CD4-positive, alpha-beta T cell treated with Interleukin-15 for 4 hours (primary cell): ENCODE measurements at regions not wholly inside any gene's neighbourhood (a gene's known extent, or its start where the extent isn't known, plus 50 kb on each side); places are given as distances from the start of the nearest gene placed in this dataset.
"Not testable (repeated sequence)": the region's sequence is repeated elsewhere in the genome, so short reads cannot be mapped to it uniquely, and the experiment has no call there.

Experiments used
- DNase-seq: peaks from one replicate; pipeline ENCODE4 v3.0.0-alpha.2; 2020; ENCODE audit warnings: low spot score

DNA sequence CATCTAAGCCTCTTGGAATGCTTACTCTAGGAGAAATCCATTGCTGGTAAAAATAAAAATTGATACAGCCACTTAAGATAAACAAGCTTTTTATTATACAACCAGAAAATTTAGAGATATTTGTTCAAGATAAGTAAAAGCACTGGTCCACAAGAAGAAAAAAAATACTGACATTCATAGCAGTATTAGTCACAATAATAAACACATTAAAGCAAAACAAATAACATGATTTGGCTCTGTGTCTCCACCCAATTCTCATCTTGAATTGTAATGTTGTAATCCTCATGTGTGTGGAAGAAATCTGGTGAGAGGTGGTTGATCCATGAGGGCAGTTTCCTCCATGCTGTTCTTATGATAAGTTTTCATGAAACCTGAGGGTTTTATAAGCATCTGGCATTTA is 1093.5 kb upstream of the ADGRB3 start:
- DNase-seq, result no peak

DNA sequence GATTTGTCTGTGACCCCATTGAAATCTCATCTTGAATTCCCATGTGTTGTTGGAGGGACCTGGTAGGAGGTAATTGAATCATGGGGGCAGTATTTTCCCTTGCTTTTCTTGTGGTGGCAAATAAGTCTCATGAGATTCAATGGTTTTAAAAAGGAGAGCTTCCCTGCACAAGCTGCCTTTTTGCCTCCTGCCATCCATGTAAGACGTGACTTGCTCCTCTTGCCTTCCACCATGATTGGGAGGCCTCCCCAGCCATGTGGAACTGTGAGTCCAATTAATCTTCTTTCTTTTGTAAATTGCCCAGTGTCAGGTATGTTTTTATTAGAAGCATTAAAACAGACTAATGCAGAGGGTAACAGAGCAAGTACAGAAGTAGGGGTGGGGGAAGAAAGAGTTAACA is 1097.0 kb upstream of the ADGRB3 start:
- no peak for DNase-seq

DNA sequence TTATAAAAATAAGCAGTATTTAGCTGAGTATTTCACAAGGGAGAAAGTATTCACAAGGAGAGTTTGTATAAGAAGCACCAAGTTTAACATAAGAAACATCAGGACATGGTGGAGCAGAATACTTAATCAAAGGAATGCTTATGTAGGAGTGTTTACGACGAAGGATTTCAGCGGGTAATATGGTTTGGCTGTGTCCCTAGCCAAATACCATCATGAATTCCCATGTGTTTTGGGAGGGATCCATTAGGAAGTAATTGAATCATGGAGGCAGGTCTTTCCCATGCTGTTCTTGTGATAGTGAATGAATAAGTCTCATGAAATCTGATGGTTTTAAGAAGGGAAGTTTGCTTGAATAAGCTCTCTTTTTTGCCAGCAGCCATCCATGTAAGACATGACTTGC is 1099.1 kb upstream of the ADGRB3 start:
- DNase-seq, result no peak

DNA sequence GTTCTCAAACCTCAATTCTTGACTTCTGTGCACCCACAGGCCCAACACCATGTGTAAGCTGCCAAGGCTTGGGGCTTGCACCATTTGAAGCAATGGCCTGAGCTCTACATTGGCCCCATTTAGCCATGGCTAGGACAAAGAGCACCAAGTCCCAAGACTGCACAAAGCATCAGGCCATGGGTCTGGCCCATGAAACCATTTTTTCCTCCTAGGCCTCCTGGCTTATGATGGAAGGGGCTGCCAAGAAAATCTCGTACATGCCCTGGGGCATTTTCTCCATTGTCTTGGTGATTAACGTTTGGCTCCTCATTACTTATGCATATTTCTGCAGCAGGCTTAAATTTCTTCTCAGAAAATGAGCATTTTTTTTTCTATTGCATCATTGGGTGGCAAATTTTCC is 1128.7 kb upstream of the ADGRB3 start:
- DNase-seq, result no peak

DNA sequence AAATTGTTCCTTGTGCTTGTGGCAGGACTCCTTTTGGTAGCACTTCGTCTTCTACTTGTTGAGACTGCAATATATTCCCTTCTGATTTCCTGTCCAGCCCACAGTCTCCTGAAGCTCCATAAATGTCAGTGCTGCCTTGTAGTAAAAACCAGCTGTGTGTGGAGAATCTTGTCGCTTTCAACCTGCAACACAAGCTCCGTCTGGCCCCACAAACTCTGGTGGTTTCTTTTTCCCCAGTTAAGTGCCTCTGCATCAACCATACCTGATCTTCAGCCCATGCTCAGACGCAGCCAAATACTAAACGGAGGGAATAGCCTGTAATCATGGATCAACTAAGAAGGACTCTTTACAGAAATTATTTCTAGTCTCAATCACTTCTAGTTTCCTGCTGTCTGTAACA is 1133.3 kb upstream of the ADGRB3 start:
- no peak for DNase-seq

DNA sequence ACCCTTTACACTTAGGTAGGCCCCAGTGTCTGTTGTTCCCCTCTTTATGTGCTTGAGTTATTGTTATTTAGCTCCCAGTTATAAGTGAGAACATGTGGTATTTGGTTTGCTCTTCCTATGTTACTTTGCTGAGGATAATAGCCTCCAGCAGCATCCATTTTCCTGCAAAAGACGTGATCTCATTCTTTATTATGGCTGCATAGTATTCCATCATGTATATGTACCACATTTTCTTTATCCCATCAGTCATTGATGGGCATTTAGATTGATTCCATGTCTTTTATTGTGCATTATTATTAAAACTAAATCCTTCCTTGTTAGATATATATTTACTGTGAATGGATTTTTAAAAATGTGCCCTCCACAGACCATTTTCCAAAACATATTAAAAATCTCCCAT is 1137.3 kb upstream of the ADGRB3 start:
- no peak for DNase-seq

DNA sequence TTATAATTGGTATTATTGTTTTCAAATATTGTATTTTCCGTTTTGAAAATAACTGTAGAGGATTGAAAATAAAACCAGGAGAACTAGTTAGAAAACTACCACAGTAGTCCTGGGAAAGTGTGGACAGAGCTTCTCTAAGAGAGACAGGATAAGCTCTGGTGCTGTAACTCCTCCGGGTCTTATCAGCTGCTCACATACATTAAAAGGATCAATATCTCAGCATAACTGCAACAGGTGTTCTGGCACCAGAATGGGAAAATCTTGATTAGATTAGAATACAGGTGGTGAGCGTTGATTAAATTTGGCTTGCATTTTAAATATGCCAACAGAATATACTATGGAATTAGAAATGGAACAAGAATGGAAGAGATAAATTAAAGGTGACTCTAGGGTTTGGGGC is 1138.9 kb upstream of the ADGRB3 start:
- DNase-seq, result no peak

DNA sequence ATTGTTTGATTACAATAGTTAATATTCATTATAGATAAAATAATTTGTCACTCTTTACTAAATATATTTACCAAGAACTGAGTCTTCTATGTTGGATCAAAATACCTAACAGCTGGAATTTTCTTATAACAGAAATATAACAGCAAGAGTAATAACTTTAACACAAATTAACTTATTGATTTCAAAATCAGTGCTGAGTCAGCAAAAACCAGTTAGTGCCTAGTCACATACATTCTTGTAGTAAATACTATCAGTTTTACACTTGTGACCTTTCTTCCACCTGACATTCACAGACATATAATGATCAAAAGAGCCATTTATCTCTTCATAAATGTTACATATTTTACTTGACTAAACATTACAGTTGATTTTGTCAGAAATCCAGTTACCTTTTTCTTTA is 1141.4 kb upstream of the ADGRB3 start:
- no peak for DNase-seq

DNA sequence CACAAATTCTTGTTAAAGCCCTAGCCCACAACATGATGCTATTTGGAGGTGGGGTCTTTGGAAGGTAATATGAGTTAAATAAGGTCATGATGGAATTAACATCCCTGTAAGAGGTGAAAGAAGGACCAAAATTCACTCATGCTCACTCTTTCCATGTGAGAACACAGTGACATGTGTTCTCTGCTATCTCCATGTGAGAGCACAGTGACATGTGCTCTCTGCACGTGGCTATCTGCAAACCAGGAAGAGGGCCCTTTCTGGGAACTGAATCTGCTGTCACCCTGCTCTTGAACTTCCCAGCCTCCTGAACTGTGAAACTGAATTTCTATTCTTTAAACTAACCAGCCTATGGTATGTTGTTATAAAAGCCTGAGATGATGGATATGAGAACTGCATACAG is 1159.4 kb upstream of the ADGRB3 start:
- DNase-seq, result no peak

DNA sequence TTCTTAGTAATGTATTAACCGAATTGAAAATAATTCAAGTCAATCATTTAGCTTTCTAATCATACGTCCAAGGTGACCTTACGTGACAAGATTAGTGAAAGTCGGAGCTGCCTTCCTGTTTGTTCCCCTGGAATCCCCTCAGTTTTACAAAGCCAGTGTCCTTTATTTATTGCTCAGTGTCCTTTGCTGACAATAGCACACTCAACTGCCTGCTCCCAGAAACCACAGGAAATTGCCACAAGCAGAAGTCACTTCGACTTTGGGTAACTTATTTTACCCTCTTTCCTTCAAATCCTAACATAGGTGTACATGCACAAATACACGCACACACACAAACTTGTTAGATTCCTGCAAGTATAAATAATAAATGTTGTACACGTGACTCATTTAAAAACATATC is 1167.7 kb upstream of the ADGRB3 start:
- no peak for DNase-seq

DNA sequence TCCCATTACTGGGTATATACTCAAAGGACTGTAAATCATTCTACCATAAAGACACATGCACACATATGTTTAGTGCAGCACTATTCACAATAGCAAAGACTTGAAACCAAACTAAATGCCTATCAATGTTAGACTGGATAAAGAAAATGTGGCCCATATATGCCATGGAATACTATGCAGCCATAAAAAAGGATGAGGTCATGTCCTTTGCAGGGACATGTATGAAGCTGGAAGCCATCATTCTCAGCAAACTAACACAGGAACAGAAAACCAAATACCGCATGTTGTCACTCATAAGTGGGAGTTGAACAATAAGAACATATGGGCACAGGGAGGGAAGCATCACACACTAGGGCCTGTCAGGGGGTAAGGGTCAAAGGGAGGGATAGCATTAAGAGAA is 1172.4 kb upstream of the ADGRB3 start:
- DNase-seq, result not testable (repeated sequence)

DNA sequence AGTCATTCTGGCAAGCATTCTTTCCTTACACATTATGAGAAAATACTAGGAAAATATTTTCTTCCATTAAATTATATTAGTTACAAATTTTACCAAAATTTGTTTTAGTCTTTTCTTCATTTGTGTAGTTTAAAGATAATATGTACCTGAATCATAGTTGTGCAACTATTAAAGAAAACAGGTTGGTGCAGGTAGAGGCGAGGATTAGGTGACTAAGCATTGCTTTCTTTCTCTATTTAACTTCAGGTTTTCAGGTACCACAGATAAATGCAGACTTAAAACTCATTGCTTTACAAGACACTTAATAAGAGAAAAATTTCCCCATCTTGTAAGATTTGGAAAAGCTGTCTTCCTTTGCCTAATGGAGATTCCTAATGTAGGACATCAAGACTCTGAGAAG is 1175.5 kb upstream of the ADGRB3 start:
- no peak for DNase-seq

DNA sequence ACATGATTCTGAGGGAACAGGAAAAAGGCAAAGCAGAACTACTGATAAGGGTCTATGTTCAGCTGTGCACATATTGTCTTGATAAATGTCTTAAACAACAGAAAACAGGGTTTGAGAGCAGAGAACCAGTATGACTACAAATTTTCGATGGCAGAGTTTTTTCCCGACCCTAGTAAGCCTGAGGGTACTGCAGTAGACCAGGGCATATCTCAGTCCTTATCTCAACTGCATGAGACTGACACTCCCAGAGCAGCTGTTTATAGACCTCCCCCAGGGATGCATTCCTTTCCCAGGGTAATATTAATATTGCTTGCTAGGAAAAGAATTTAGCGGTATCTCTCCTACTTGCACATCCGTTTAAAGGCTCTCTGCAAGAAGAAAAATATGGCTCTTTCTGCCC is 1176.8 kb upstream of the ADGRB3 start:
- DNase-seq, result no peak

DNA sequence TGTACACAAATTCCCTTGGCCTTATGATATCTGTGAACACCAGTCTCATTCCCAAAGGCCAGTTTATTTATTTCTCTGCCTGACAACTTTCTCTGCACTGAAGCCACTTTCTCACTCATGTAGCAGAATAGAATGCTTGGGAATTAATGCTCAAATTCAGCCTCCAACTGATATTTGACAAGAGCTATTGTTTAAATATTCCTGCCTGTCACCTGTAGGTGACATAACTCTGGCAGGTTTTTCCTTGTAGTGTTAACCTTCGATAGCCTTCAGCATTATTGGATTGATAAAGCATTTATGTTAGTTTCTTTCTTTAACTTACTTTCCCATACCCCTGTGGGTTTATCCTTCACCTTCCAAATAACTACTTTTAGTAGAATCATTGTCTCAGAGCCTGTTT is 1183.2 kb upstream of the ADGRB3 start:
- no peak for DNase-seq

DNA sequence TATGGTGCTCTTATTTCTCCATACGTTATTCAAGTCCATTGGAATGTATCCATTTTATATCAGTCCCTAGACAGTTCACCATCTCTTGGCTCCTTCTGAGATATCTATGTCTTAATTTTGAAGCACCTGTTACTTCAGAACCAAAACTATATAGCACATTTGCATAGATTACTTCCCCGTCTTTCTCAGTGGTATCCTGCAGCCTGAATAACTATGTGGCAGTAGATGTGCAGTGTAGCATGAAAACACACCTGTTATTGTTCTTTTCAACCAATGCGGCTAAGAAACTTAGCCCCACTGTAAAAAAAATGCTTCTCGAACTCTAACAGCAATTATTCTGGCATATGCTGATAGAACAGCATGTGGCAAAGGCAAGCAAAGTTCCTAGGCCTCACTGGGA is 1184.4 kb upstream of the ADGRB3 start:
- DNase-seq, result no peak

DNA sequence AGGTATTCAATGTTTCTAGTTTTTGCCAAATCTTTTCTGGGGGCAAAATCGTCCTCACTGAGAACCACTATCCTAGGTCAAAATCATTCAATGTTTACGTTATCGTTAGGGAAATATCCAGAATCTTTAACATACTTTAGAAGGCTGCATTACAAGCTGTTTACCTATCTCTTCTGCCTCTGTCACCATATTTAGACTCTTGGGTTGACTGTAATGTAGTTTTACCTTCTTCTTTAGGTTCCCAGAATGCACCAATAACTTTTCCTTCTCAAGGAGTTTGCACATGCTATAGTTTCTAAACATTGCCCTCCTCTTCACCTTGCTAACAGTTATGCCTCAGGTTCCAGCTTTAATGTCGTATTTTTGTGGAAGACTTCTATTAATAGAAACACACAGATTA is 1185.5 kb upstream of the ADGRB3 start:
- DNase-seq, result no peak

DNA sequence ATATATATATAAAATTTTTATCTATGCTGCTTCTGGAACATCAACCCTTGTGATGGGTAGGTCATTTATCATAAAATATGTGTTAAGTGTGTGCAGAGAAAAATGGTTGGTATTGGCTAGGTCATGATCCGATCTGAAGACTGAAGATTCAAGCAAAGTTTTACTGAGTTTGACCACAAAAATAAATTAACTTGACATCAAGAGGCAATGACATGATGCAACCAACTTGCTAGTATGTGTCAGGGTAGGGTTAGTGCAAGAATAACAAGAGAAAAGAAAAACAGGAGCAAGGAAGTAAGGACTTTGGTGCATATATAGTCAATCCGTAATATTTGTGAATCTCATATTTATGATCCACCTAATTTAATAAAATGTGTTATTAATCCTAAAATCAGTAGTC is 1202.0 kb upstream of the ADGRB3 start:
- DNase-seq, result no peak

DNA sequence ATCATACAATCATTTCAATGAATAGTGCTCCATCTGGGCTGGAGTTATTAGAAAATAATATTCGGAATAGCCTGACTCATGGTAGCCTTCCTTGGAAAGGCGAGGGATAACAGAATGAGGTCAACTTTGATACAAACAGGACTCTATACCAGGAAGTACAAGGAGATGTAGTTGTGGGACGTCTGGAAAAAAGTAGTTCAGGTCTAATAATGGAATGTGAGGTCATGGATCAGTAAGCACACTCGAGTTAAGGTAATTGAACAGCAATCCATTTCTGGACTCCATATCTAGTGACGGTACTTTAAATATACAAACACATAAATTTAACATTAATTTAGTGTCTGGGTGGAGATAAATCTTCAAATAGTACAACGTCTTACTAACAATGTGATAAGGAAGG is 1204.0 kb upstream of the ADGRB3 start:
- DNase-seq, result no peak

DNA sequence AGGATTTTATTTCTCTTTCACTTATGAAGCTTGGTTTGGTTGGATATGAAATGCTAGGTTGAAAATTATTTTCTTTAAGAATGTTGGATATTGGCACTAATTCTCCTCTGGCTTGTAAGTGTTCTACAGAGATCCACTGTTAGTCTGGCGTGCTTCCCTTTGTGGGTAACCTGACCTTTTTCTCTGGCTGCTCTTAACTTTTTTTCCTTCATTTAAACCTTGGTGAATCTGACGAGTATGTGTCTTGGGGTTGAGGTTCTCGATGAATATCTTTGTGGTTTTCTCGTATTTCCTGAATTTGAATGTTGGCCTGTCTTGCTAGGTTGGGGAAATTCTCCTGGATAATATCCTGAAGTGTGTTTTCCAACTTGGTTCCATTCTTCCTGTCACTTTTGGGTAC is 1208.4 kb upstream of the ADGRB3 start:
- not testable (repeated sequence) for DNase-seq

DNA sequence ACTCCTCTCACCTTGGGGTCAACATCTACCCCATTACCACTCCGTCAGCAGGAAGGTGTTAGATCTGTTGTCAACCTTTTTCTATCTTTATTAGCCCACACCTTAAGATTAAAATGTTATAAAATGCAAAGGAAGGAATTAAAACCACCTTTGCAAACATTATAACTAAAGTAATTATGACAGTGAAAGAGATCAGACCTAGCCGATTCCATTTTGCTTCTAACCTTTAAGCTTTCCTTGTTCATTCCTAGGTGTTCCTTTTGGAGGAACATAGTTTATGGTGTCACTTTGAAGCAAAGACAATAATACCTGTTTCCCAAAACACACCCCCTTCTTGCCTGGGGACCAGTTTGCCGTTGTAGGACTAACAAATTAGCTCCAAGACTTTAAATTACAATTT is 1223.0 kb upstream of the ADGRB3 start:
- DNase-seq, result no peak

DNA sequence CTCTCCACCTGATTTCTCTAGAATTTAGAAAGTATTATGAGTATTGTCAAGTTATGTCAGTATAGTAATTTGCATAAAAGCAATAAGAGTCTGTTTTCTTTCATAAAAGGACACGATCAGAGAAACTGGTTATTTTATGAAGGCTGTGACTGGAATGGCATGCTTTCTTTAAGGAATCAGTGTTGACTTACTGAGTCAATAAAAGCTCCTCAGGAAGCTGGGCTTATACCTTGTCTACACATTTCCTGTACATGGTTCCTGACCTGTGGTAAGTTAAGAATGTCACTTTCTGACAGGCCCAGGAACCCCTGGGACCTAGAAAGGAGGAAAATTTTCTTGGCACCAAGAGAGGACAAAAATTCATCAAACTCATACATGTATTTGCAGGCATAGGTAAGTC is 1224.0 kb upstream of the ADGRB3 start:
- no peak for DNase-seq

DNA sequence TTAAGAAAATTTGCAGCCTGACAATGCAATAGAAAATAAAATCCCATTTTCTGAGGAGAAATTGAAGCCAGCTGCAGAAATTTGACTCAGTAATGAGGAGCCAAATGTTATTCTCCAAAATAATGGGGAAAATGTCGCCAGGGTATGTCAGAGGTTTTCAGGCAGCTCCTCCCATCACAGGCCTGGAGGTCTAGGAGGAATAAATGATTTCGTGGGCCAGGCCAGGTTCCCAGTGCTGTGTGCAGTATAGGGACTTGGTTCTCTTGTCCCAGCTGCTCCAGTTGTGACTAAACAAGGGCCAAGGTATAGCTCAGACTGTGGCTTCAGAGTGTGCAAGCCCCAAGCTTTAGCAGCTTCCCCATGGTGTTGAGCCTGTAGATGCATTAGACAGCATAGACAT is 1240.8 kb upstream of the ADGRB3 start:
- no peak for DNase-seq

DNA sequence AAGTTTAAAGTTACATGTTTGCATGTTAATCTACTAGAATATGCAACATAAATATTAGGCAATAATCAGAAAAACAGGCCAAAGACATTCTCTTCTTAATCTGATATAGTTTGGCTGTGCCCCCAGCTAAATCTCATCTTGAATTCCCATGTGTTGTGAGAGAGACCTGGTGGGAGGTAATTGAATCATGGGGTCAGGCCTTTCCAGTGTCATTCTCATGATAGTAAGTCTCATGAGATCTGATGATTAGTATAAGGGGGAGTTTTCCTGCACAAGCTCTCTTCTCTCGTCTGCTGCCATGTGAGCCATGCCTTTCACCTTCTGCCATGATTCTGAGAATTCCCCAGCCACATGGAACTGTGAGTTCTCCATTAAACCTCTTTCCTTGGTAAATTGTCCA is 1241.7 kb upstream of the ADGRB3 start:
- DNase-seq, result no peak

DNA sequence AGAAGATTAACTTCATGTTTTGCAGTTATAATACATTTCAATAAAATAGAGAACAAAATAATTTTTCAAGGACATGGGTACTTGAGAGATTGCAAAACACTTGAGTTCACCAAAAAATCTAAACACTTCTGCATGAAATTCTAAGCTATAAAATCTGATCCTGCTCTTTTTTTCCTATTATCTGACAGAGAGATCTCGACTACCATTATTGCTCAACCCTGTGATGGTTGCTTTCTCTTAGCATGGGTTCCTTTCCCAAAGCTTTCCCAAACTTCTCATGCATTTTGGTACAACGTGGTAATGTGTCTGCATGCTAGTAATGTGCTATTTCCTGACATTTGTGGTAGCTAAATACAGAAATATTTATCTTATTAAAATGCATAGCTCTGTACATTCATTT is 1243.1 kb upstream of the ADGRB3 start:
- no peak for DNase-seq

DNA sequence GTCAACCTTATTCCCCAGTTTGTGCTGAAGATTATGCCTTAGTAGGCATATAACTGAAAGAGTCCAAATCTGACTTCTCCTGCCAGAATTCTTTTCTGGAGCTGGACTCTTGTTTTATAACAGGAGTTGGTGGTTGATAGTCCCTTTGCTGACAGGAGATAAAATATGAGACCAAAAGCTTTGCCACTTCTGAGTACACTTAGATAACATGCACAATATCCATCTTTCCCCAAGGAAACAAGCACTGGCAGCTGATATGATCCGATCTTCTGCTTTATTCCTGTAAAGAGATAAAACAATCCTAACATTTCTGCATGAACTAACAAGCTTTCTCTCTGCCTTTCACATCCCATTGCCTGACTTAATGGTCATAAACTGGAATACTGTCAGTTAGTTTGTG is 1265.4 kb upstream of the ADGRB3 start:
- no peak for DNase-seq

DNA sequence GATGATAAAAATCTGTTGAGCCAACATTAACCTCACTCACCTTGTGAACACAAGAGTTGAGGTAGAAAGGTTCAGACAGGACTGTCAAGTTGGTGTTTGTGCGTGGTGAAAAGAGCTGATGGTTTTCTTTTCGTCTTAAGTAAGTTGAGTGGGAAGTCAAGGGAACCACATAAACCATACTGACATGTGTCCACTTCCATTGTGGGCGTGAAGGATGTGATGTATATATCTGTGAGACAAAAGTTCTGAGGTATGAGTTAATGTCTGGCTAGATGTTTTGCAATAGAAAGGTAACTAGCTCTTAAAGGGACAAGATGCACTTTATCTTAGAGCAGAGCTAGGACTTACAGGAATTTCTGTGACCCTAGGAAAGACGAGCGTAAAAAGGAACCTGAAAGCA is 1272.1 kb upstream of the ADGRB3 start:
- no peak for DNase-seq
